PFSK-1 (cell line): ENCODE measurements at regions not wholly inside any gene's neighbourhood (a gene's known extent, or its start where the extent isn't known, plus 50 kb on each side); places are given as distances from the start of the nearest gene placed in this dataset.

Experiments
- FOXP2 ChIP-seq: optimal IDR thresholded peaks from 2 replicates; pipeline ENCODE3; 2011; ENCODE audit warnings: borderline replicate concordance, control low read depth, inconsistent platforms; ENCODE audit not compliant: insufficient read depth; ENCODE audit errors: extremely low read length, extremely low read depth
- POLR2AphosphoS5 ChIP-seq: IDR thresholded peaks from 2 replicates; pipeline ENCODE4 v1.6.1; 2012; ENCODE audit warnings: low read depth, mild to moderate bottlenecking, control low read depth, low read length, moderate library complexity
- SIN3A ChIP-seq: IDR thresholded peaks from 2 replicates; pipeline ENCODE4 v1.6.1; 2012; ENCODE audit warnings: mild to moderate bottlenecking, low read length, moderate library complexity, borderline replicate concordance; ENCODE audit not compliant: insufficient read depth
- TAF1 ChIP-seq: IDR thresholded peaks from 2 replicates; pipeline ENCODE4 v1.6.1; 2012; ENCODE audit warnings: low read length, control low read depth, borderline replicate concordance; ENCODE audit not compliant: insufficient read depth
- TF ChIP-seq, protein P1 (sequence below), 2 experiments: IDR thresholded peaks; 2 replicates each; pipeline versions ENCODE4 v1.6.1 to v1.8.0; 2011 to 2012; ENCODE audit warnings: low read depth in 2 of 2, low read length in 2 of 2, control low read depth in 1 of 2, inconsistent platforms in 1 of 2, mild to moderate bottlenecking in 1 of 2, moderate library complexity in 1 of 2; ENCODE audit not compliant: insufficient read depth in 1 of 2

- TF ChIP-seq POLR2AphosphoS5 (no peak), TAF1 (no peak), SIN3A (no peak), FOXP2 (no peak)
- TF ChIP-seq, protein P1, sequence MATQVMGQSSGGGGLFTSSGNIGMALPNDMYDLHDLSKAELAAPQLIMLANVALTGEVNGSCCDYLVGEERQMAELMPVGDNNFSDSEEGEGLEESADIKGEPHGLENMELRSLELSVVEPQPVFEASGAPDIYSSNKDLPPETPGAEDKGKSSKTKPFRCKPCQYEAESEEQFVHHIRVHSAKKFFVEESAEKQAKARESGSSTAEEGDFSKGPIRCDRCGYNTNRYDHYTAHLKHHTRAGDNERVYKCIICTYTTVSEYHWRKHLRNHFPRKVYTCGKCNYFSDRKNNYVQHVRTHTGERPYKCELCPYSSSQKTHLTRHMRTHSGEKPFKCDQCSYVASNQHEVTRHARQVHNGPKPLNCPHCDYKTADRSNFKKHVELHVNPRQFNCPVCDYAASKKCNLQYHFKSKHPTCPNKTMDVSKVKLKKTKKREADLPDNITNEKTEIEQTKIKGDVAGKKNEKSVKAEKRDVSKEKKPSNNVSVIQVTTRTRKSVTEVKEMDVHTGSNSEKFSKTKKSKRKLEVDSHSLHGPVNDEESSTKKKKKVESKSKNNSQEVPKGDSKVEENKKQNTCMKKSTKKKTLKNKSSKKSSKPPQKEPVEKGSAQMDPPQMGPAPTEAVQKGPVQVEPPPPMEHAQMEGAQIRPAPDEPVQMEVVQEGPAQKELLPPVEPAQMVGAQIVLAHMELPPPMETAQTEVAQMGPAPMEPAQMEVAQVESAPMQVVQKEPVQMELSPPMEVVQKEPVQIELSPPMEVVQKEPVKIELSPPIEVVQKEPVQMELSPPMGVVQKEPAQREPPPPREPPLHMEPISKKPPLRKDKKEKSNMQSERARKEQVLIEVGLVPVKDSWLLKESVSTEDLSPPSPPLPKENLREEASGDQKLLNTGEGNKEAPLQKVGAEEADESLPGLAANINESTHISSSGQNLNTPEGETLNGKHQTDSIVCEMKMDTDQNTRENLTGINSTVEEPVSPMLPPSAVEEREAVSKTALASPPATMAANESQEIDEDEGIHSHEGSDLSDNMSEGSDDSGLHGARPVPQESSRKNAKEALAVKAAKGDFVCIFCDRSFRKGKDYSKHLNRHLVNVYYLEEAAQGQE (IDR thresholded peaks at IDR 0.05; ENCODE audit: insufficient read depth in 1 of 2, low read depth in 2 of 2, low read length in 2 of 2) = no peak
Observed at GRCh38 chr4:137226900-137227299, 305.4 kb downstream of the PCDH18 start.
